HepG2 (cell line): ENCODE measurements at regions not wholly inside any gene's neighbourhood (a gene's known extent, or its start where the extent isn't known, plus 50 kb on each side); places are given as distances from the start of the nearest gene placed in this dataset.

ENCODE experiments used
- ATAC-seq: fragments of 200-7000 bp; cut with Tn5 transposase; 3 replicates; pipeline ENCODE4 v1.9.1; 2020; ENCODE audit warnings: mild to moderate bottlenecking, moderate library complexity
- BruUV-seq: library from RNA; stranded (reverse); fragments of 400-500 nt; replicated peaks from 2 replicates; lab custom pipeline; 2021; lab: Mats Ljungman, UMichigan
- CTCF ChIA-PET: fragments of 300-600 bp; formaldehyde crosslinking; extraction: SDS; loops from one replicate; lab custom pipeline; 2021; ENCODE audit warnings: low total read pairs, inconsistent platforms, low intra/inter-chr PET ratio; lab: Yijun Ruan, JAX
- POLR2A ChIA-PET: fragments of 350-600 bp; sonication (Branson Sonifier 250); formaldehyde crosslinking; loops from one replicate; lab custom pipeline; 2020; ENCODE audit warnings: antibody characterized with exemption, inconsistent platforms; lab: Yijun Ruan, JAX
- DNase-seq: peaks from one replicate; pipeline ENCODE4 v3.0.0-alpha.2; 2015; ENCODE audit warnings: low spot score
- FAIRE-seq: peaks from 3 replicates; lab custom pipeline; 2011; peaks lifted over from hg19 to GRCh38; lab: Jason Lieb, UNC
- H2AFZ ChIP-seq: one replicate; pipeline ENCODE4 v1.6.1; 2011; ENCODE audit warnings: low read length, inconsistent platforms
- H3K27ac ChIP-seq: fragments of 300-600 bp; 3 replicates; pipeline ENCODE4 v1.8.0; 2011; ENCODE audit warnings: mixed run types, mild to moderate bottlenecking, mixed read lengths, low read length, inconsistent platforms; ENCODE audit not compliant: insufficient read depth; ENCODE audit errors: extremely low read length
- H3K27me3 ChIP-seq, 2 experiments: fragments of 200-600 bp in 1 of 2; 2 replicates in 1 of 2; 3 replicates in 1 of 2; pipeline versions ENCODE4 v1.6.0 to v1.8.0; 2011; ENCODE audit warnings: low read length in 2 of 2, mild to moderate bottlenecking in 2 of 2, moderate library complexity in 2 of 2, inconsistent platforms in 1 of 2; ENCODE audit not compliant: insufficient read depth in 2 of 2, control insufficient read depth in 1 of 2
- H3K36me3 ChIP-seq, 2 experiments: fragments of 200-600 bp in 1 of 2; replicated peaks in 1 of 2; 2 replicates in 1 of 2; 3 replicates in 1 of 2; pipeline versions ENCODE4 v1.5.1 to v1.8.0; 2011; ENCODE audit warnings: low read length in 2 of 2, inconsistent platforms in 1 of 2; ENCODE audit not compliant: insufficient read depth in 2 of 2, control insufficient read depth in 1 of 2
- H3K4me1 ChIP-seq: 2 replicates; pipeline ENCODE4 v1.5.1; 2012; ENCODE audit warnings: low read length, inconsistent platforms; ENCODE audit not compliant: insufficient read depth
- H3K4me2 ChIP-seq: 2 replicates; pipeline ENCODE4 v1.6.0; 2011; ENCODE audit warnings: low read depth, low read length, inconsistent platforms
- H3K4me3 ChIP-seq, 3 experiments: fragments of 200-600 bp in 1 of 3; sonication (generic), shearing (Covaris generic) in 1 of 3; replicated peaks in 1 of 3; 2 replicates each; pipeline ENCODE4 v1.5.1; 2011 to 2016; ENCODE audit warnings: low read length in 3 of 3, inconsistent platforms in 2 of 3, low read depth in 2 of 3, mild to moderate bottlenecking in 2 of 3, control low read depth in 1 of 3, mixed read lengths in 1 of 3; ENCODE audit not compliant: insufficient read depth in 1 of 3
- H3K79me2 ChIP-seq: one replicate; pipeline ENCODE4 v1.6.1; 2011; ENCODE audit warnings: low read length, inconsistent platforms; ENCODE audit not compliant: insufficient read depth
- H3K9ac ChIP-seq: 2 replicates; pipeline ENCODE4 v1.6.0; 2011; ENCODE audit warnings: mild to moderate bottlenecking, low read depth, low read length, inconsistent platforms; ENCODE audit not compliant: insufficient read depth
- H3K9me3 ChIP-seq: 2 replicates; pipeline ENCODE4 v1.5.1; 2012; ENCODE audit warnings: mild to moderate bottlenecking, low read length
- H4K20me1 ChIP-seq: 2 replicates; pipeline ENCODE4 v1.6.0; 2011; ENCODE audit warnings: inconsistent platforms, mild to moderate bottlenecking, low read length, moderate library complexity; ENCODE audit not compliant: insufficient read depth
- RELA ChIP-seq: sonication (generic); formaldehyde crosslinking; IDR thresholded peaks from 2 replicates; pipeline ENCODE4 v1.4.0; 2020; ENCODE audit warnings: missing genetic modification reagents
- TOPORS ChIP-seq: sonication (generic); formaldehyde crosslinking; IDR thresholded peaks from 2 replicates; pipeline ENCODE4 v1.8.0; 2023; ENCODE audit warnings: mild to moderate bottlenecking, missing genetic modification reagents
- ZFP37 ChIP-seq: sonication (generic); formaldehyde crosslinking; IDR thresholded peaks from 2 replicates; pipeline ENCODE4 v1.4.0; 2020; ENCODE audit warnings: missing genetic modification reagents, borderline replicate concordance
- ZMAT3 ChIP-seq: sonication (generic); formaldehyde crosslinking; conservative IDR thresholded peaks from 2 replicates; pipeline ENCODE4 v1.7.0; 2021; ENCODE audit warnings: missing genetic modification reagents
- WGBS: methylation state at CpG from one replicate; pipeline ENCODE4 v1.1.6; 2017; ENCODE audit warnings: low lambda C conversion rate; 5-methylcytosine and 5-hydroxymethylcytosine counted together
- in situ Hi-C: cut with HindIII; loops from 2 replicates; pipeline ENCODE4 v1.10.0; 2017; ENCODE audit warnings: low pct_unique_long_range_greater_than_20kb; ENCODE audit not compliant: extremely low pct_ligation_motif_present
- intact Hi-C: fragments of 100-400 bp; cut with micrococcal nuclease; formaldehyde crosslinking; loops from one replicate; pipeline ENCODE4 v1.10.0; 2022; ENCODE audit not compliant: unreplicated experiment
- TF ChIP-seq, protein P1 (sequence below): sonication (generic); formaldehyde crosslinking; IDR thresholded peaks from 2 replicates; pipeline ENCODE4 v1.5.1; 2020; ENCODE audit warnings: missing genetic modification reagents, mild to moderate bottlenecking, borderline replicate concordance
- TF ChIP-seq, protein P2 (sequence below): sonication (generic); formaldehyde crosslinking; IDR thresholded peaks from 2 replicates; pipeline ENCODE4 v1.4.0; 2020; ENCODE audit warnings: mild to moderate bottlenecking, missing genetic modification reagents

DNA sequence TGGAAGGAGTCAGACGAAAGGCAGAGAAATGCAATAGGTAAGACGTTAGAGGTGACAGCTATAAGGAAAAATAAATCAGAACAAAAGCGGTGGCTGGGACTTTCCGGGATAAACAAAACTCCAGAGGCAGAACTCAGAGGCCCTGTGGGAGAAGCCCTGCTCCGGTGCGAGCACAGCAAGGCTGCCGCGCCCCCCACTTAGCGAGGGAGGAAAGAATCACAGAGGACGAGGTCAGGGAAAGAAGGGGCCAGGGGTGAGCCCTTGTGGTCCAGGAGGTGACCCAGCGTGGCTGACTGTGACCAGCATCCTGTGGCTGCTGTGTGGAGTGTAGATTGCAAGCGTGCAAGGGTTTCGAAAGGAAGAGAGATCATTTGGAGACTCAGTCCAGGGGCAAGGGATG is 591.8 kb upstream of the ADARB2 start:
- BruUV-seq = no TSS peak
- no peak for DNase-seq
- in situ Hi-C loops (no loop called here), intact Hi-C loops (no loop called here)
- Histone ChIP-seq H3K9ac (no peak overlapping the region), H4K20me1 (no peaks in the 10 kb centered on the region), H3K4me2 (no peak overlapping the region), H3K4me3 (no peak overlapping the region), H3K27ac (no peak overlapping the region), H3K79me2 (no peaks in the 10 kb centered on the region), H3K4me1 (peaks cover 10% of the 10 kb centered on the region; the same call in 1 of the 2 replicates), H3K36me3 (no peaks in the 10 kb centered on the region), H3K27me3 (0 out of 5 replicates have a peak, but pooled peaks cover 0 to 5% of the 10 kb centered on the region in 2 experiments), H2AFZ (no peak overlapping the region), H3K9me3 (no peaks in the 10 kb centered on the region)
- ATAC-seq = no peak
- POLR2A ChIA-PET = no interaction called here
- CTCF ChIA-PET = no interaction called here
- FAIRE-seq = no peak
- TF ChIP-seq ZFP37 (CRISPR knock-in tag) (no peak), RELA (CRISPR knock-in tag) (no peak)
- TF ChIP-seq, protein P1, sequence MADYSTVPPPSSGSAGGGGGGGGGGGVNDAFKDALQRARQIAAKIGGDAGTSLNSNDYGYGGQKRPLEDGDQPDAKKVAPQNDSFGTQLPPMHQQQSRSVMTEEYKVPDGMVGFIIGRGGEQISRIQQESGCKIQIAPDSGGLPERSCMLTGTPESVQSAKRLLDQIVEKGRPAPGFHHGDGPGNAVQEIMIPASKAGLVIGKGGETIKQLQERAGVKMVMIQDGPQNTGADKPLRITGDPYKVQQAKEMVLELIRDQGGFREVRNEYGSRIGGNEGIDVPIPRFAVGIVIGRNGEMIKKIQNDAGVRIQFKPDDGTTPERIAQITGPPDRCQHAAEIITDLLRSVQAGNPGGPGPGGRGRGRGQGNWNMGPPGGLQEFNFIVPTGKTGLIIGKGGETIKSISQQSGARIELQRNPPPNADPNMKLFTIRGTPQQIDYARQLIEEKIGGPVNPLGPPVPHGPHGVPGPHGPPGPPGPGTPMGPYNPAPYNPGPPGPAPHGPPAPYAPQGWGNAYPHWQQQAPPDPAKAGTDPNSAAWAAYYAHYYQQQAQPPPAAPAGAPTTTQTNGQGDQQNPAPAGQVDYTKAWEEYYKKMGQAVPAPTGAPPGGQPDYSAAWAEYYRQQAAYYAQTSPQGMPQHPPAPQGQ (CRISPR knock-in tag) = no peak
- 49% methylated on average over 13 of the region's 13 CpGs for WGBS

DNA sequence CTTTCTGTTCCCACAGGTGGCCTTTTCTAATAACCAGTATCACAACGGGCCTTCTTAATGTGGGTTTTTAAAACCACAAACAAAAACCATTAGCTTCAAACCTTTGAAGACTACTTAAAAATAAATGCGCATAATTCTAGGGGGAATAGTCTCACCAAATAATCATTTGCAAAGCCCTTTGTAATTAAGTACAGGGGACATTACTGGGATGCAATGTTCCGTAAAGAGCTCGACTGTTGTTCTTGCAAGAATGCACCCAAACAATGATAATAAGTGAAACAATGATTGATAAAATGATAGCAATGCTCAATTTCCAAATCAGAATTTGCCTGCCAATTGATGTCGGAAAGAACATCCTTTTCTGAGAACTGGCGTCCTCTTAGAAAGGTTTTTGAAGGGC is 589.1 kb upstream of the ADARB2 start:
- 32% methylated on average over 6 of the region's 6 CpGs for WGBS
- ChIA-PET CTCF (no interaction called here), POLR2A (no interaction called here)
- Histone ChIP-seq H4K20me1 (no peaks in the 10 kb centered on the region), H3K9ac (no peak overlapping the region), H3K4me1 (peaks cover 10% of the 10 kb centered on the region; the same call in 1 of the 2 replicates), H2AFZ (no peak overlapping the region), H3K27me3 (0 out of 5 replicates have a peak, but pooled peaks cover 0 to 5% of the 10 kb centered on the region in 2 experiments), H3K79me2 (no peaks in the 10 kb centered on the region), H3K27ac (no peak overlapping the region), H3K4me2 (no peak overlapping the region), H3K4me3 (no peak overlapping the region), H3K36me3 (no peaks in the 10 kb centered on the region), H3K9me3 (no peaks in the 10 kb centered on the region)
- TF ChIP-seq, protein P2, sequence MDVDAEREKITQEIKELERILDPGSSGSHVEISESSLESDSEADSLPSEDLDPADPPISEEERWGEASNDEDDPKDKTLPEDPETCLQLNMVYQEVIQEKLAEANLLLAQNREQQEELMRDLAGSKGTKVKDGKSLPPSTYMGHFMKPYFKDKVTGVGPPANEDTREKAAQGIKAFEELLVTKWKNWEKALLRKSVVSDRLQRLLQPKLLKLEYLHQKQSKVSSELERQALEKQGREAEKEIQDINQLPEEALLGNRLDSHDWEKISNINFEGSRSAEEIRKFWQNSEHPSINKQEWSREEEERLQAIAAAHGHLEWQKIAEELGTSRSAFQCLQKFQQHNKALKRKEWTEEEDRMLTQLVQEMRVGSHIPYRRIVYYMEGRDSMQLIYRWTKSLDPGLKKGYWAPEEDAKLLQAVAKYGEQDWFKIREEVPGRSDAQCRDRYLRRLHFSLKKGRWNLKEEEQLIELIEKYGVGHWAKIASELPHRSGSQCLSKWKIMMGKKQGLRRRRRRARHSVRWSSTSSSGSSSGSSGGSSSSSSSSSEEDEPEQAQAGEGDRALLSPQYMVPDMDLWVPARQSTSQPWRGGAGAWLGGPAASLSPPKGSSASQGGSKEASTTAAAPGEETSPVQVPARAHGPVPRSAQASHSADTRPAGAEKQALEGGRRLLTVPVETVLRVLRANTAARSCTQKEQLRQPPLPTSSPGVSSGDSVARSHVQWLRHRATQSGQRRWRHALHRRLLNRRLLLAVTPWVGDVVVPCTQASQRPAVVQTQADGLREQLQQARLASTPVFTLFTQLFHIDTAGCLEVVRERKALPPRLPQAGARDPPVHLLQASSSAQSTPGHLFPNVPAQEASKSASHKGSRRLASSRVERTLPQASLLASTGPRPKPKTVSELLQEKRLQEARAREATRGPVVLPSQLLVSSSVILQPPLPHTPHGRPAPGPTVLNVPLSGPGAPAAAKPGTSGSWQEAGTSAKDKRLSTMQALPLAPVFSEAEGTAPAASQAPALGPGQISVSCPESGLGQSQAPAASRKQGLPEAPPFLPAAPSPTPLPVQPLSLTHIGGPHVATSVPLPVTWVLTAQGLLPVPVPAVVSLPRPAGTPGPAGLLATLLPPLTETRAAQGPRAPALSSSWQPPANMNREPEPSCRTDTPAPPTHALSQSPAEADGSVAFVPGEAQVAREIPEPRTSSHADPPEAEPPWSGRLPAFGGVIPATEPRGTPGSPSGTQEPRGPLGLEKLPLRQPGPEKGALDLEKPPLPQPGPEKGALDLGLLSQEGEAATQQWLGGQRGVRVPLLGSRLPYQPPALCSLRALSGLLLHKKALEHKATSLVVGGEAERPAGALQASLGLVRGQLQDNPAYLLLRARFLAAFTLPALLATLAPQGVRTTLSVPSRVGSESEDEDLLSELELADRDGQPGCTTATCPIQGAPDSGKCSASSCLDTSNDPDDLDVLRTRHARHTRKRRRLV (CRISPR knock-in tag) = no peak
- TF ChIP-seq TOPORS (CRISPR knock-in tag) (no peak), ZMAT3 (CRISPR knock-in tag) (no peak)
- ATAC-seq (no peak), FAIRE-seq (no peak), DNase-seq (no peak)
- no TSS peak for BruUV-seq
- in situ Hi-C loops = no loop called here
- intact Hi-C loops = no loop called here
